Ovary (tissue), 7 donors: ENCODE measurements at regions not wholly inside any gene's neighbourhood (a gene's known extent, or its start where the extent isn't known, plus 50 kb on each side); places are given as distances from the start of the nearest gene placed in this dataset.

Source experiments
- DNase-seq, 5 donors: peaks; one replicate each; pipeline ENCODE4 v3.0.0-alpha.2; 2019 to 2020
- H3K27ac ChIP-seq, 2 donors: fragments of 200-600 bp; one replicate each; pipeline versions ENCODE4 v1.5.1 to v1.8.0; 2019 to 2022
- H3K27me3 ChIP-seq: fragments of 200-600 bp; one replicate; pipeline ENCODE4 v1.8.0; 2022
- H3K36me3 ChIP-seq: fragments of 200-600 bp; sonication (generic); one replicate; pipeline ENCODE4 v1.5.1; 2019
- H3K4me1 ChIP-seq: one replicate; pipeline ENCODE4 v1.8.1; 2013; ENCODE audit warnings: mild to moderate bottlenecking, moderate library complexity; ENCODE audit not compliant: insufficient read depth
- H3K4me3 ChIP-seq: fragments of 200-600 bp; sonication (generic); one replicate; pipeline ENCODE4 v1.5.1; 2017
- H3K9me3 ChIP-seq, 2 donors: fragments of 200-600 bp in 1 of 2; sonication (generic) in 1 of 2; one replicate each; pipeline versions ENCODE4 v1.5.1 to v1.8.1; 2013 to 2019; ENCODE audit warnings: mild to moderate bottlenecking in 1 of 2, moderate library complexity in 1 of 2
- CTCF ChIP-seq, 3 donors: fragments of 450-650 bp in 2 of 3; fragments of 200-600 bp in 1 of 3; IDR thresholded peaks; one replicate each; pipeline versions ENCODE4 v1.5.1 to v1.8.0; 2016 to 2022; ENCODE audit warnings: antibody characterized with exemption in 3 of 3, mild to moderate bottlenecking in 1 of 3
- EP300 ChIP-seq: sonication (generic); formaldehyde crosslinking; IDR thresholded peaks from one replicate; pipeline ENCODE4 v1.6.1; 2017; ENCODE audit warnings: antibody characterized with exemption
- POLR2A ChIP-seq: fragments of 450-650 bp; IDR thresholded peaks from one replicate; pipeline ENCODE4 v1.6.1; 2017; ENCODE audit warnings: antibody characterized with exemption, mild to moderate bottlenecking, moderate library complexity
- WGBS, 3 donors: extraction: QIAGEN DNeasy Blood & Tissue Kit in 1 of 3; methylation state at CpG; one replicate each; pipeline versions ENCODE4 v1.1.5 to v1.1.7; 2013 to 2017; 5-methylcytosine and 5-hydroxymethylcytosine counted together
- intact Hi-C, 4 donors: fragments of 100-400 bp; cut with DNase I; formaldehyde crosslinking; loops; one replicate each; pipeline versions ENCODE4 v1.11.0 to v1.15.1; 2022 to 2023
- donor health status: DM: no; HTN: no; CAD: no; lungs with moderate emphysema.
- donor health status: DM: no; HTN: no; CAD: no.
- donor health status: Bipolar disorder and iron deficiency.
- donor health status: DM: no; HTN: no; CAD: no.
- donor health status: DM: yes; HTN: yes; CAD: no.

DNA sequence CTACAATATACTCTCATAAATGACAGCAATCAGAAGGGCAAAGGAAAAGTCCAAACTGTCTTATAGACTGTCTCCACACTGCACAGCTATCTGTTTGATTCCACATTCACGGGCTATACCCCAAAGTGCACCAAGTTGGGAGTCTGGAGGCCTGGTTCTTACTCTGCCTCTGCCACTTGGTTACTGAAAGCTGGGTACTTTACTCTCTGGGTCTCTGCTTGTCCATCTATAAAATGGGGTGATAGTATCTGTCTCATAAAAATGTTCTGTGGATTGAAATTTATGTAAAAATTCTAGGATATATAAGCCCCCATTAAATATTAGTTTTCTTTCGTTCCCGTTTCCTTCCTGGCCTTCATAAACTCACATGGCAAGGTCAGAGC lies 86.5 kb downstream of the CD164 start:
- DNase-seq: no peak
- no peaks in the 10 kb centered on the region for H3K9me3 ChIP-seq
- WGBS, 3 donors: 77 to 88% (median 87%) methylated on average over 3 of the region's 3 CpGs
- TF ChIP-seq CTCF (IDR thresholded peaks at IDR 0.05): no peak
- no peak for TF ChIP-seq POLR2A
- no peak for TF ChIP-seq EP300
- no peak overlapping the region for H3K27ac ChIP-seq
- no peaks in the 10 kb centered on the region for H3K36me3 ChIP-seq
- no peaks in the 10 kb centered on the region for H3K27me3 ChIP-seq
- no peaks in the 10 kb centered on the region for H3K4me1 ChIP-seq
- no peak overlapping the region for H3K4me3 ChIP-seq
- intact Hi-C loops: no loop called here

DNA sequence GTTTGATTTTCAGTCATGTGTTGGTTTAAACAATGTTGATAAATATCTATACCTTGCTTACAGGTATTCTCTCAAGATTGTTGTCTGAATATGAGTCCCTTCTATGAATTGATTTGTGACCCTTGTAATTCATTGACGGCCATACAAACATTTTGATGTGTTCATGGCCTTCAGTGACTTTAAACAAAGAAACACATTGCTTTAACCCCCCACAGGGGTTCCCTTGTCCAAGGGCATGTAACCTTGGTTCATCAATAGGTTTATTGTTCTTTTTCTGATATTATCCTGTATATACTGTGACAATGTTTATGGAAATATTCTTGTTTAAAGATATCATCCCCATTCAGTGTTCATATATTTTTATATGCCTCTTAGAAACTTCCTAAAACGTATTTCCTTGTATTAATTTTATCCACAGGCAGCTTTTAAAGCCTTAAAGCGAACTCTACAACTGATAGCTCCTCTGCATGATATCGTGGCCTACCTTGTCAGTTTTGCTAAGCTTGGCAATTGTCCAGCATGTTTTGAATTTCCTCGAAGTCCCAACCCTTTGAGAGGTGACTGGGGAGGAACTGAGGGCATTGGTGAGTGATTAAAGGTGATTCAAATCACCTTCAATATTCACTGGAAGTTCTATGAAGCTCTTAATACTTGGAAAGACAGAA lies 87.0 kb downstream of the CD164 start:
- H3K9me3 ChIP-seq: no peaks in the 10 kb centered on the region
- no peak overlapping the region for H3K4me3 ChIP-seq
- H3K4me1 ChIP-seq: no peaks in the 10 kb centered on the region
- H3K36me3 ChIP-seq: no peaks in the 10 kb centered on the region
- WGBS, 3 donors: 65 to 73% (median 68%) methylated on average over 5 of the region's 5 CpGs
- no peak for TF ChIP-seq POLR2A
- no peak for TF ChIP-seq CTCF (IDR thresholded peaks at IDR 0.05)
- no peak for TF ChIP-seq EP300
- H3K27me3 ChIP-seq: no peaks in the 10 kb centered on the region
- no peak overlapping the region for H3K27ac ChIP-seq
- DNase-seq: no peak
- intact Hi-C loops: no loop called here

GRCh38 chr6:109292983-109293586 lies 89.2 kb downstream of the CD164 start:
- intact Hi-C loops: no loop called here
- Histone ChIP-seq H3K4me1 (no peaks in the 10 kb centered on the region), H3K27ac (no peak overlapping the region), H3K9me3 (no peaks in the 10 kb centered on the region), H3K36me3 (no peaks in the 10 kb centered on the region), H3K4me3 (no peak overlapping the region), H3K27me3 (no peaks in the 10 kb centered on the region)
- TF ChIP-seq POLR2A: no peak
- TF ChIP-seq CTCF (IDR thresholded peaks at IDR 0.05): no peak
- no peak for TF ChIP-seq EP300
- 82 to 90% (median 86%) methylated on average over 2 of the region's 2 CpGs for WGBS, 3 donors
- no peak for DNase-seq

- TF ChIP-seq CTCF (IDR thresholded peaks at IDR 0.05) (no peak), POLR2A (no peak), EP300 (no peak)
- Histone ChIP-seq H3K4me3 (no peak overlapping the region), H3K9me3 (no peaks in the 10 kb centered on the region), H3K27ac (no peak overlapping the region), H3K4me1 (no peaks in the 10 kb centered on the region), H3K36me3 (no peaks in the 10 kb centered on the region), H3K27me3 (no peaks in the 10 kb centered on the region)
- WGBS, 3 donors: 69 to 77% (median 73%) methylated on average over 2 of the region's 2 CpGs
- DNase-seq: no peak
- intact Hi-C loops: no loop called here
These were observed 89.8 kb downstream of the CD164 start for GRCh38 chr6:109292420-109292819.
